IMR-90 (cell line): ENCODE measurements at regions not wholly inside any gene's neighbourhood (a gene's known extent, or its start where the extent isn't known, plus 50 kb on each side); places are given as distances from the start of the nearest gene placed in this dataset.

Source experiments
- BHLHE40 ChIP-seq: fragments of 150-350 bp; IDR thresholded peaks from 2 replicates; pipeline ENCODE4 v1.6.1; 2016; ENCODE audit warnings: mild to moderate bottlenecking, low read depth, low read length
- CEBPB ChIP-seq: IDR thresholded peaks from 2 replicates; pipeline ENCODE4 v1.6.1; 2012; ENCODE audit warnings: low read depth, low read length, improper control_type of control experiment
- CTCF ChIP-seq: conservative IDR thresholded peaks from 2 replicates; pipeline ENCODE4 v1.5.1; 2012; ENCODE audit warnings: mild to moderate bottlenecking, low read depth, low read length, improper control_type of control experiment
- FOS ChIP-seq: fragments of 150-350 bp; IDR thresholded peaks from 2 replicates; pipeline ENCODE4 v1.6.1; 2016; ENCODE audit warnings: low read depth, low read length
- MAFK ChIP-seq: IDR thresholded peaks from 2 replicates; pipeline ENCODE4 v1.6.1; 2012; ENCODE audit warnings: low read depth, low read length, improper control_type of control experiment
- MAZ ChIP-seq: IDR thresholded peaks from 2 replicates; pipeline ENCODE4 v1.6.1; 2012; ENCODE audit warnings: low read depth, mild to moderate bottlenecking, low read length, improper control_type of control experiment, moderate library complexity, borderline replicate concordance
- MXI1 ChIP-seq: IDR thresholded peaks from 2 replicates; pipeline ENCODE4 v1.6.1; 2012; ENCODE audit warnings: low read depth, mild to moderate bottlenecking, low read length, moderate library complexity, borderline replicate concordance
- POLR2A ChIP-seq: IDR thresholded peaks from 2 replicates; pipeline ENCODE4 v1.6.1; 2012; ENCODE audit warnings: mild to moderate bottlenecking, low read depth, low read length
- RAD21 ChIP-seq: IDR thresholded peaks from 2 replicates; pipeline ENCODE4 v1.6.1; 2012; ENCODE audit warnings: low read length, improper control_type of control experiment
- RCOR1 ChIP-seq: IDR thresholded peaks from 2 replicates; pipeline ENCODE4 v1.6.1; 2012; ENCODE audit warnings: mild to moderate bottlenecking, low read length, improper control_type of control experiment; ENCODE audit not compliant: insufficient replicate concordance
- RFX5 ChIP-seq: IDR thresholded peaks from 2 replicates; pipeline ENCODE4 v1.8.0; 2012; ENCODE audit warnings: low read depth, mild to moderate bottlenecking, low read length, moderate library complexity
- SMC3 ChIP-seq: fragments of 150-350 bp; IDR thresholded peaks from 2 replicates; pipeline ENCODE4 v1.6.1; 2016; ENCODE audit warnings: low read depth, mild to moderate bottlenecking, antibody characterized with exemption, low read length, moderate library complexity
- USF2 ChIP-seq: fragments of 150-350 bp; IDR thresholded peaks from 2 replicates; pipeline ENCODE4 v1.6.1; 2017; ENCODE audit warnings: mild to moderate bottlenecking, antibody characterized with exemption, low read length, low read depth

GRCh38 chr13:108093616-108094015 is 121.7 kb downstream of the LIG4 start:
- TF ChIP-seq CTCF (no peak), BHLHE40 (no peak), USF2 (no peak), POLR2A (no peak), MAFK (no peak), FOS (no peak), SMC3 (no peak), RCOR1 (no peak), MAZ (no peak), MXI1 (no peak), RFX5 (no peak), RAD21 (no peak), CEBPB (no peak)
